Lung (tissue), 11 donors: ENCODE measurements at regions not wholly inside any gene's neighbourhood (a gene's known extent, or its start where the extent isn't known, plus 50 kb on each side); places are given as distances from the start of the nearest gene placed in this dataset.

Experiments used
- ATAC-seq: fragments of 200-7000 bp; cut with Tn5 transposase; one replicate; pipeline ENCODE4 v1.9.1; 2020; ENCODE audit warnings: moderate number of reproducible peaks; ENCODE audit not compliant: insufficient read depth, low FRiP score
- DNase-seq, 3 donors: peaks; one replicate each; pipeline ENCODE4 v3.0.0-alpha.2; 2013 to 2017
- H3K27ac ChIP-seq, 2 donors: one replicate each; pipeline ENCODE4 v1.5.1; 2013; ENCODE audit warnings: mild to moderate bottlenecking in 2 of 2, moderate library complexity in 2 of 2, control low read depth in 1 of 2, inconsistent platforms in 1 of 2, low read depth in 1 of 2, low read length in 1 of 2
- H3K27me3 ChIP-seq, 3 donors: one replicate each; pipeline ENCODE4 v1.5.1; 2013; ENCODE audit warnings: low read length in 2 of 3; ENCODE audit not compliant: control insufficient read depth in 3 of 3, insufficient read depth in 3 of 3
- H3K36me3 ChIP-seq, 4 donors: one replicate each; pipeline ENCODE4 v1.5.1; 2013; ENCODE audit warnings: low read length in 4 of 4, mild to moderate bottlenecking in 1 of 4, moderate library complexity in 1 of 4; ENCODE audit not compliant: control insufficient read depth in 4 of 4, insufficient read depth in 4 of 4
- H3K4me1 ChIP-seq, 5 donors: one replicate each; pipeline ENCODE4 v1.5.1; 2013; ENCODE audit warnings: low read length in 5 of 5, mild to moderate bottlenecking in 2 of 5, moderate library complexity in 1 of 5; ENCODE audit not compliant: control insufficient read depth in 5 of 5, insufficient read depth in 5 of 5
- H3K4me3 ChIP-seq: one replicate; pipeline ENCODE4 v1.5.1; 2013; ENCODE audit warnings: mild to moderate bottlenecking, control low read depth, moderate library complexity
- H3K9ac ChIP-seq, 2 donors: one replicate each; pipeline ENCODE4 v1.5.1; 2013; ENCODE audit warnings: low read length in 2 of 2, control low read depth in 1 of 2; ENCODE audit not compliant: insufficient read depth in 1 of 2
- H3K9me3 ChIP-seq, 4 donors: one replicate each; pipeline ENCODE4 v1.5.1; 2013; ENCODE audit warnings: low read length in 3 of 4, mild to moderate bottlenecking in 1 of 4, moderate library complexity in 1 of 4; ENCODE audit not compliant: control insufficient read depth in 4 of 4, insufficient read depth in 3 of 4
- WGBS, 2 donors: extraction: QIAGEN DNeasy Blood & Tissue Kit; methylation state at CpG; one replicate each; pipeline ENCODE4 v1.1.7; 2013; 5-methylcytosine and 5-hydroxymethylcytosine counted together
- TF ChIP-seq, protein P1 (sequence below): IDR thresholded peaks from 2 replicates; pipeline ENCODE4 v1.5.1; 2012; ENCODE audit warnings: mild to moderate bottlenecking; ENCODE audit errors: control extremely low read depth, extremely low read depth
- donor health status: control.
- donor health status: control.
- donor health status: Bipolar disorder and iron deficiency.
- donor health status: healthy.
- donor health status: DM: yes; HTN: yes; CAD: no.

DNA sequence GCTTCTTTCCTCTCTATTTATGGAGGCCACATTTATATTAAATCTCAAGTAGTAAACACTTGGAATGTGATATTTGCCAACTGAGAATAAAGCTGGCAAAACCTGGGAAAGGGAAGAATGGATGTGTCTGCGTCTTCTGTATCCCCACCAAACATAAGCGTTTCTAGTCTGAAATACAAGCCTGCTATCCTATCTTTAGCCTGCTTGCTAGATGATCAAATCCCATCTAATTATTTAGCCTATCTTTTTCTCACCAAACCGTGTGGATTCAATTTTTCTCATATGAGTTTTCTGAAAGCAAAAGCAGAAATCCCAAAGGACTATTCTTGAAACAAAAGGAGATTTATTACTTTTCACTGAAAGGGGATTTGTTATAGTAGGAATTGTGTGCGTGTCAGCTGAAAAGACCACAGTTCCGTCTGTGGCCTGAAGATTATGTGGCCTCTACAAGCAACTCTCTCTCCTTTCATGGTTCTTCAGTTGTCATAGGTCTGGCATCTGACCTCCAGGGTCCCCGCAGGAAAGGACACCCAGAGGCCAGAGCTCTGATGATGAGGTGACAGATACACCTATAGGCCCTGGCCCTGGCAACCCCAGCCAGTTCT is 266.0 kb upstream of the MCTP2 start:
- no peaks in the 10 kb centered on the region for H3K9me3 ChIP-seq
- ATAC-seq: no peak
- no peak overlapping the region for H3K4me3 ChIP-seq
- no peaks in the 10 kb centered on the region for H3K36me3 ChIP-seq
- TF ChIP-seq, protein P1, sequence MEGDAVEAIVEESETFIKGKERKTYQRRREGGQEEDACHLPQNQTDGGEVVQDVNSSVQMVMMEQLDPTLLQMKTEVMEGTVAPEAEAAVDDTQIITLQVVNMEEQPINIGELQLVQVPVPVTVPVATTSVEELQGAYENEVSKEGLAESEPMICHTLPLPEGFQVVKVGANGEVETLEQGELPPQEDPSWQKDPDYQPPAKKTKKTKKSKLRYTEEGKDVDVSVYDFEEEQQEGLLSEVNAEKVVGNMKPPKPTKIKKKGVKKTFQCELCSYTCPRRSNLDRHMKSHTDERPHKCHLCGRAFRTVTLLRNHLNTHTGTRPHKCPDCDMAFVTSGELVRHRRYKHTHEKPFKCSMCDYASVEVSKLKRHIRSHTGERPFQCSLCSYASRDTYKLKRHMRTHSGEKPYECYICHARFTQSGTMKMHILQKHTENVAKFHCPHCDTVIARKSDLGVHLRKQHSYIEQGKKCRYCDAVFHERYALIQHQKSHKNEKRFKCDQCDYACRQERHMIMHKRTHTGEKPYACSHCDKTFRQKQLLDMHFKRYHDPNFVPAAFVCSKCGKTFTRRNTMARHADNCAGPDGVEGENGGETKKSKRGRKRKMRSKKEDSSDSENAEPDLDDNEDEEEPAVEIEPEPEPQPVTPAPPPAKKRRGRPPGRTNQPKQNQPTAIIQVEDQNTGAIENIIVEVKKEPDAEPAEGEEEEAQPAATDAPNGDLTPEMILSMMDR: no peak
- H3K4me1 ChIP-seq: no peaks in the 10 kb centered on the region
- H3K9ac ChIP-seq: no peak overlapping the region
- DNase-seq: no peak
- H3K27me3 ChIP-seq: no peaks in the 10 kb centered on the region
- H3K27ac ChIP-seq: no peak overlapping the region
- WGBS, 2 donors: 82 to 83% methylated on average over 6 of the region's 6 CpGs

GRCh38 chr15:93954985-93955571 is 276.3 kb upstream of the MCTP2 start:
- H3K9me3 ChIP-seq: no peaks in the 10 kb centered on the region
- no peaks in the 10 kb centered on the region for H3K27me3 ChIP-seq
- no peak for ATAC-seq
- no peaks in the 10 kb centered on the region for H3K4me1 ChIP-seq
- no peak overlapping the region for H3K4me3 ChIP-seq
- H3K36me3 ChIP-seq: no peaks in the 10 kb centered on the region
- DNase-seq: peak in 1 of 3 donors; percentile 8
- H3K9ac ChIP-seq: no peak overlapping the region
- 37 to 56% methylated on average over 8 of the region's 8 CpGs for WGBS, 2 donors
- no peak overlapping the region for H3K27ac ChIP-seq
- TF ChIP-seq, protein P1: no peak

DNA sequence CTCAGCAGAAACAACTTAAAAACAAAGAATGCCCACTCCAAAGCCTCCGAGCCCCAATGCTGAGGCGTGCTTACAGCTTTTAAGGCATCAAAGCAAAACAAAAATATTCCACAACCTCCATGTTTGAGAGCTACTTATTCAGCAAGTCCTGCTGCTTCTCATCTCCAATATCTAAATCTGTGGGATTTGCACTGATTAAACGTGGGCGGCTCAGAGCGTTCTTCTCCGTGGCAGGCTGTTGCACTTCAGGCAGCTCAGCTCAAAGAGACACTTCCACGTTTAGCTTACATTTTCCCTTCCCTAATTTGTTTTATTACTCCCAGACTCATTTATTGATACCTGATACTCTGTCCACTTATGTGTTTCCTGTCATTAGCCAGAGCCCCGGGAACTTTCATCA is 282.6 kb upstream of the MCTP2 start:
- no peak overlapping the region for H3K27ac ChIP-seq
- H3K4me3 ChIP-seq: no peak overlapping the region
- TF ChIP-seq, protein P1: no peak
- no peak for DNase-seq
- no peaks in the 10 kb centered on the region for H3K4me1 ChIP-seq
- no peaks in the 10 kb centered on the region for H3K36me3 ChIP-seq
- ATAC-seq: no peak
- no peak overlapping the region for H3K9ac ChIP-seq
- 59 to 68% methylated on average over 8 of the region's 8 CpGs for WGBS, 2 donors
- no peaks in the 10 kb centered on the region for H3K27me3 ChIP-seq
- no peaks in the 10 kb centered on the region for H3K9me3 ChIP-seq

- 70 to 75% methylated on average over 4 of the region's 4 CpGs for WGBS, 2 donors
- Histone ChIP-seq H3K9ac (no peak overlapping the region), H3K9me3 (no peaks in the 10 kb centered on the region), H3K27me3 (no peaks in the 10 kb centered on the region), H3K36me3 (no peaks in the 10 kb centered on the region), H3K27ac (no peak overlapping the region), H3K4me3 (peak overlapping the region; percentile 16), H3K4me1 (peaks cover 0 to 10% (median 0%) of the 10 kb centered on the region in 5 donors)
- DNase-seq (peak in 2 of 3 donors; percentile 5 to 8), ATAC-seq (no peak)
- TF ChIP-seq, protein P1: no peak
These were observed 287.8 kb upstream of the MCTP2 start for GRCh38 chr15:93943586-93943985.
